Stimulated activated CD8-positive, alpha-beta memory T cell treated with anti-CD3 and anti-CD28 coated beads, Interleukin-15, amount 100 ng/mL, for 48 hours (primary cell): ENCODE measurements at regions not wholly inside any gene's neighbourhood (a gene's known extent, or its start where the extent isn't known, plus 50 kb on each side); places are given as distances from the start of the nearest gene placed in this dataset.

Source experiments
- DNase-seq, 2 donors: peaks; one replicate each; pipeline ENCODE4 v3.0.0-alpha.2; 2020; ENCODE audit warnings: low read depth in 2 of 2

GRCh38 chr5:175168882-175169507 lies 275.0 kb downstream of the DRD1 start:
- no peak for DNase-seq

- DNase-seq: no peak
These were observed 278.0 kb downstream of the DRD1 start for GRCh38 chr5:175166026-175166425.

- no peak for DNase-seq
These were observed 280.3 kb downstream of the DRD1 start for GRCh38 chr5:175163586-175164275.

- no peak for DNase-seq
These were observed 281.9 kb downstream of the DRD1 start for GRCh38 chr5:175162036-175162435.

GRCh38 chr5:175159956-175160355 lies 284.0 kb downstream of the DRD1 start:
- DNase-seq: no peak

- DNase-seq: no peak
These were observed 295.3 kb downstream of the DRD1 start for GRCh38 chr5:175148636-175149172.

- DNase-seq: no peak
These were observed 297.2 kb downstream of the DRD1 start for GRCh38 chr5:175146733-175147132.

- DNase-seq: no peak
These were observed 302.6 kb downstream of the DRD1 start for GRCh38 chr5:175141421-175141820.

GRCh38 chr5:175133185-175133584 lies 310.8 kb downstream of the DRD1 start:
- DNase-seq: no peak

- DNase-seq: no peak
These were observed 312.6 kb downstream of the DRD1 start for GRCh38 chr5:175131432-175131831.

- no peak for DNase-seq
These were observed 314.4 kb downstream of the DRD1 start for GRCh38 chr5:175129619-175130018.

- DNase-seq: no peak
These were observed 314.9 kb downstream of the DRD1 start for GRCh38 chr5:175129121-175129520.

- no peak for DNase-seq
These were observed 319.2 kb downstream of the DRD1 start for GRCh38 chr5:175124821-175125220.

- DNase-seq: no peak
These were observed 319.6 kb downstream of the DRD1 start for GRCh38 chr5:175124251-175124813.

GRCh38 chr5:175123542-175123941 lies 320.4 kb downstream of the DRD1 start:
- no peak for DNase-seq

- no peak for DNase-seq
These were observed 322.5 kb downstream of the DRD1 start for GRCh38 chr5:175121457-175121856.

GRCh38 chr5:175120412-175120811 lies 323.6 kb downstream of the DRD1 start:
- DNase-seq: no peak

GRCh38 chr5:175118700-175119309 lies 325.2 kb downstream of the DRD1 start:
- DNase-seq: no peak

- no peak for DNase-seq
These were observed 327.4 kb downstream of the DRD1 start for GRCh38 chr5:175116466-175117048.

- no peak for DNase-seq
These were observed 328.2 kb downstream of the DRD1 start for GRCh38 chr5:175115831-175116230.

- no peak for DNase-seq
These were observed 330.0 kb downstream of the DRD1 start for GRCh38 chr5:175113947-175114346.

- DNase-seq: no peak
These were observed 334.8 kb downstream of the DRD1 start for GRCh38 chr5:175109058-175109755.
